Choroid plexus epithelial cell (primary cell): ENCODE measurements at regions not wholly inside any gene's neighbourhood (a gene's known extent, or its start where the extent isn't known, plus 50 kb on each side); places are given as distances from the start of the nearest gene placed in this dataset.

ENCODE experiments used
- DNase-seq: peaks from one replicate; pipeline ENCODE4 v3.0.0-alpha.2; 2010; ENCODE audit warnings: low read depth
- H3K4me3 ChIP-seq: 2 replicates; pipeline ENCODE4 v1.5.1; 2011; ENCODE audit warnings: low read depth, mild to moderate bottlenecking, control low read depth, low read length, moderate library complexity
- CTCF ChIP-seq: conservative IDR thresholded peaks from 2 replicates; pipeline ENCODE4 v1.5.1; 2011; ENCODE audit warnings: low read depth, mild to moderate bottlenecking, control low read depth, inconsistent platforms, low read length, moderate library complexity

- DNase-seq: no peak
- no peak for TF ChIP-seq CTCF
- no peak overlapping the region for H3K4me3 ChIP-seq
Measured at GRCh38 chrX:122833230-122833629, 350.8 kb upstream of the GRIA3 start.

DNA sequence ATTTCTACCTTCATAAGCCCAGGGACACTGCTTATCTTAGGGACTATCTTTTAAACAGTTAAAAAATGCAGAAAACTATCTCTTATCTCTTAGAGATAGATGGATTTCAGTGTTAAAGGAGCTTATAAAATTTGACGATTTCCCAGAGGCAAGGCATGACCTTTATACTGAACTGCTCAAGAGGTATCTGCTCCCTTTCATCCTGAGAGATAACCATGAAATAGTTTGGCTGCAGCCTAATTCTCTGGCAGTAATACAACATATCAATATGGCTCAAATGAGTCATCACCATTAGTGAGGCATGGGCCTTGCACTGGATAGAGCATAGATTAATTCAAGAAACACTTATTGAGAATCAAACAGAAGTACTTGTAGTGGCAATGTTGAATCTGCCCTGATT lies 348.2 kb upstream of the GRIA3 start:
- no peak for TF ChIP-seq CTCF
- H3K4me3 ChIP-seq: no peak overlapping the region
- DNase-seq: peak; percentile 6

DNA sequence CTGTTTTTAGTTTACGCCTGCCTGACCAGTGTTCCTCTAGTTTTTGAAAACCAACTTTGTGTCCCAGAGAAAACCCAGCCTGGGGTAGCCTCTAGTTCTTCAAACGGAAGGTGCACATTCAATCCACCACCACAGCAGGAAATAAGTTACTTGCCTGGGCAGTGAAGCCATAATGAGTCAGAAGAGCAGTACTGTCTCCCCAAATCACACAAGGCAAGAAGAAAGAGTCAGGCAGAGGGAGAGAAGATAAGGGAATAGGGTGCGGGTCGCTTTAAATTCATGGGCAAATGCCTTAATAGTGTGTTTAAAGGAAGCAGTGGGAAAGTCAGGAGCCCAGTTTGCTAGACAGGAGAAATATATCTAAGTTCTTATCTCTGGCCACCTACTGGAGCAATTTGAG lies 333.8 kb upstream of the GRIA3 start:
- TF ChIP-seq CTCF: no peak
- DNase-seq: peak; percentile 16
- no peak overlapping the region for H3K4me3 ChIP-seq

GRCh38 chrX:122856205-122856604 lies 327.9 kb upstream of the GRIA3 start:
- DNase-seq: no peak
- H3K4me3 ChIP-seq: no peak overlapping the region

DNA sequence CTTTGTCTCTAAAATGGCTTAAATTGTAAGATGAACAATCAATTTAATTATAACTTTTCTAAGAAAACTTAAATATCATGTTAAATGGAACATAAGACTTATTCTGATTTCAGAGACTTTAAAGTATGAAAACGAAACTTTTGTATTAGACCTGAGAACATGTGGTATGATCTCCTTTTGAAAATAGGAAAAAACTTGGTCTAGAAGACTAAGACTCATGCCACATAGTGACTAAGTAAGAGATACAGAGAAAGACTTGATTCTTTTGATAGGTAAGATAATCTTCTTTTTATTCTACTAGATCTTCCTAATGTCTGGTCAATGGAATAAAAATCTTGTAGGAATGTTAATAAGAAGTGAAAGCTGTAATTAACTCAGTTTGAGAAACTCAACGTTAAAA lies 326.3 kb upstream of the GRIA3 start:
- no peak for DNase-seq
- TF ChIP-seq CTCF: no peak
- no peak overlapping the region for H3K4me3 ChIP-seq

More at GRCh38 chrX:122856205-122856604, 327.9 kb upstream of the GRIA3 start:
- TF ChIP-seq CTCF: no peak

- no peak overlapping the region for H3K4me3 ChIP-seq
- no peak for TF ChIP-seq CTCF
- no peak for DNase-seq
Measured at GRCh38 chrX:122863067-122863466, 321.0 kb upstream of the GRIA3 start.

- H3K4me3 ChIP-seq: no peak overlapping the region
- peak; percentile 83 for DNase-seq
- TF ChIP-seq CTCF: no peak
Measured at GRCh38 chrX:122866532-122866931, 317.5 kb upstream of the GRIA3 start.
